H9 (cell line): ENCODE measurements at regions not wholly inside any gene's neighbourhood (a gene's known extent, or its start where the extent isn't known, plus 50 kb on each side); places are given as distances from the start of the nearest gene placed in this dataset.

Source experiments
- DNase-seq: peaks from one replicate; pipeline ENCODE4 v3.0.0-alpha.2; 2017
- H2AFZ ChIP-seq: one replicate; pipeline ENCODE4 v1.6.1; 2013; ENCODE audit warnings: mild to moderate bottlenecking, low read length, control low read depth, moderate library complexity
- H2AK5ac ChIP-seq: 2 replicates; pipeline ENCODE4 v1.6.1; 2013; ENCODE audit warnings: low read length, control low read depth, mixed read lengths; ENCODE audit not compliant: insufficient read length
- H2BK120ac ChIP-seq: one replicate; pipeline ENCODE4 v1.6.1; 2013; ENCODE audit warnings: low read depth, mild to moderate bottlenecking, low read length, control low read depth, inconsistent platforms; ENCODE audit not compliant: poor library complexity, severe bottlenecking
- H2BK12ac ChIP-seq: 2 replicates; pipeline ENCODE4 v1.6.1; 2013; ENCODE audit warnings: low read length, control low read depth, mixed read lengths, low read depth; ENCODE audit not compliant: insufficient read length
- H2BK15ac ChIP-seq: 2 replicates; pipeline ENCODE4 v1.6.1; 2013; ENCODE audit warnings: low read depth, low read length, control low read depth
- H2BK20ac ChIP-seq: one replicate; pipeline ENCODE4 v1.6.1; 2013; ENCODE audit warnings: low read depth, mild to moderate bottlenecking, low read length, control low read depth, inconsistent platforms; ENCODE audit not compliant: poor library complexity, severe bottlenecking
- H2BK5ac ChIP-seq: 2 replicates; pipeline ENCODE4 v1.6.1; 2013; ENCODE audit warnings: low read length, control low read depth, mixed read lengths; ENCODE audit not compliant: insufficient read length
- H3K14ac ChIP-seq: 2 replicates; pipeline ENCODE4 v1.6.1; 2013; ENCODE audit warnings: low read length, control low read depth; ENCODE audit not compliant: insufficient read depth
- H3K18ac ChIP-seq: 2 replicates; pipeline ENCODE4 v1.6.1; 2013; ENCODE audit warnings: low read depth, mild to moderate bottlenecking, mixed read lengths, low read length, control low read depth; ENCODE audit not compliant: insufficient read length
- H3K23ac ChIP-seq: 2 replicates; pipeline ENCODE4 v1.6.1; 2013; ENCODE audit warnings: low read length, control low read depth, mixed read lengths, low read depth; ENCODE audit not compliant: insufficient read length
- H3K23me2 ChIP-seq: 2 replicates; pipeline ENCODE4 v1.6.1; 2013; ENCODE audit warnings: low read depth, mild to moderate bottlenecking, mixed read lengths, low read length, control low read depth; ENCODE audit not compliant: insufficient read length, poor library complexity, severe bottlenecking
- H3K27ac ChIP-seq: 2 replicates; pipeline ENCODE4 v1.5.1; 2013; ENCODE audit warnings: low read length, control low read depth, mixed read lengths, low read depth; ENCODE audit not compliant: insufficient read length
- H3K27me3 ChIP-seq: 2 replicates; pipeline ENCODE4 v1.6.1; 2013; ENCODE audit warnings: low read length, control low read depth, inconsistent platforms; ENCODE audit not compliant: insufficient read depth
- H3K4ac ChIP-seq: 2 replicates; pipeline ENCODE4 v1.6.1; 2013; ENCODE audit warnings: low read depth, mild to moderate bottlenecking, control low read depth, inconsistent platforms, low read length, moderate library complexity
- H3K4me1 ChIP-seq: 2 replicates; pipeline ENCODE4 v1.6.1; 2013; ENCODE audit warnings: low read length, control low read depth, inconsistent platforms; ENCODE audit not compliant: insufficient read depth
- H3K4me2 ChIP-seq: 2 replicates; pipeline ENCODE4 v1.6.1; 2013; ENCODE audit warnings: low read length, control low read depth, mixed read lengths; ENCODE audit not compliant: insufficient read length, insufficient read depth
- H3K56ac ChIP-seq: 2 replicates; pipeline ENCODE4 v1.6.1; 2013; ENCODE audit warnings: low read depth, mild to moderate bottlenecking, mixed read lengths, low read length, control low read depth; ENCODE audit not compliant: insufficient read length
- H3K79me1 ChIP-seq: 2 replicates; pipeline ENCODE4 v1.6.1; 2013; ENCODE audit warnings: low read depth, mild to moderate bottlenecking, moderate library complexity, low read length, control low read depth, inconsistent platforms; ENCODE audit not compliant: insufficient read depth, poor library complexity, severe bottlenecking
- H3K79me2 ChIP-seq: 2 replicates; pipeline ENCODE4 v1.6.1; 2013; ENCODE audit warnings: low read length, control low read depth, inconsistent platforms; ENCODE audit not compliant: insufficient read depth
- H3K9ac ChIP-seq: 2 replicates; pipeline ENCODE4 v1.6.1; 2013; ENCODE audit warnings: low read length, control low read depth, mixed read lengths; ENCODE audit not compliant: insufficient read length; ENCODE audit errors: extremely low read depth
- H3K9me3 ChIP-seq: one replicate; pipeline ENCODE4 v1.6.1; 2013; ENCODE audit warnings: low read depth, low read length, inconsistent platforms; ENCODE audit not compliant: control insufficient read depth
- H3T11ph ChIP-seq: one replicate; pipeline ENCODE4 v1.6.1; 2013; ENCODE audit warnings: mild to moderate bottlenecking, low read length, control low read depth, inconsistent platforms
- H4K20me1 ChIP-seq: one replicate; pipeline ENCODE4 v1.6.1; 2013; ENCODE audit not compliant: control insufficient read depth, insufficient read length, insufficient read depth
- H4K5ac ChIP-seq: 2 replicates; pipeline ENCODE4 v1.6.1; 2013; ENCODE audit warnings: low read depth, mild to moderate bottlenecking, mixed read lengths, low read length, control low read depth; ENCODE audit not compliant: insufficient read length
- H4K8ac ChIP-seq: replicated peaks from 2 replicates; pipeline ENCODE4 v1.6.1; 2013; ENCODE audit warnings: low read length, control low read depth, mixed read lengths, low read depth; ENCODE audit not compliant: insufficient read length
- H4K91ac ChIP-seq: 2 replicates; pipeline ENCODE4 v1.6.1; 2013; ENCODE audit warnings: low read depth, mild to moderate bottlenecking, moderate library complexity, mixed read lengths, low read length, control low read depth; ENCODE audit not compliant: insufficient read length
- H3K27ac Mint-ChIP-seq, 3 experiments: 2 replicates in 2 of 3; 3 replicates in 1 of 3; pipeline ENCODE4 v1.8.0; 2020 to 2021; ENCODE audit warnings: mixed read lengths in 3 of 3, mild to moderate bottlenecking in 1 of 3, moderate library complexity in 1 of 3
- H3K27me3 Mint-ChIP-seq: 2 replicates; pipeline ENCODE4 v1.8.0; 2021; ENCODE audit warnings: low read depth, mild to moderate bottlenecking, moderate library complexity, mixed read lengths
- H3K36me3 Mint-ChIP-seq, 3 experiments: 2 replicates in 2 of 3; 3 replicates in 1 of 3; pipeline ENCODE4 v1.8.0; 2020 to 2021; ENCODE audit warnings: low read depth in 3 of 3, mixed read lengths in 3 of 3; ENCODE audit not compliant: insufficient read depth in 1 of 3
- H3K4me1 Mint-ChIP-seq, 2 experiments: 2 replicates each; pipeline ENCODE4 v1.8.0; 2020; ENCODE audit warnings: mixed read lengths in 2 of 2
- H3K4me3 Mint-ChIP-seq, 2 experiments: 2 replicates in 1 of 2; 3 replicates in 1 of 2; pipeline ENCODE4 v1.8.0; 2020 to 2021; ENCODE audit warnings: mild to moderate bottlenecking in 2 of 2, mixed read lengths in 2 of 2, moderate library complexity in 1 of 2
- H3K9me3 Mint-ChIP-seq, 2 experiments: 2 replicates in 1 of 2; 3 replicates in 1 of 2; pipeline ENCODE4 v1.8.0; 2020; ENCODE audit warnings: mild to moderate bottlenecking in 2 of 2, mixed read lengths in 2 of 2, moderate library complexity in 1 of 2
- whole genome bisulfite sequencing: extraction: QIAGEN DNeasy Blood & Tissue Kit; methylation state at CpG from one replicate; pipeline ENCODE4 v1.1.7; 2013; ENCODE audit warnings: missing lambda C conversion rate, low lambda C conversion rate, mixed read lengths; ENCODE audit not compliant: insufficient read length; ENCODE audit errors: extremely low coverage; 5-methylcytosine and 5-hydroxymethylcytosine counted together
- TF ChIP-seq, protein P1 (sequence below): fragments of 200-600 bp; sonication (generic); conservative IDR thresholded peaks from 3 replicates; pipeline ENCODE4 v1.8.0; 2021; ENCODE audit warnings: antibody characterized with exemption, mild to moderate bottlenecking

DNA sequence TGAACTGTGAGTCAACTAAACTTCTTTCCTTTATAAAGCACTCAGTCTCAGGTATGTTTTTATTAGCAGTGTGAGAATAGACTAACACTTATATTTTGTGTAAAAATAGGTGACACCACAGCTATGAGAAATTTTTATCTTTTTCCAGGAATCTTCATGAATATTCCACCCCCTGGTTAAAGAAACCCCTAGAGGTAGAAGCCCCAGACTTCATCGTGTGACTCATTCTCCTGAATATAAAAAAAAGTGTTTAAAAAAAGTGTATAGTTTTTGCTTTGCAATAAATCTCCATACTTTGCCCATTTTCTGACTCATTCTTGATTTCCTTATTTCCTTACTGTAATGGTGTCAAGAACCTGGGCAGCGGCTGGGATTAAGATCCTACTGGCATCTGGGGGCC, 667.6 kb upstream of the CELF2 start:
- no peaks in the 10 kb centered on the region for H3K9me3 ChIP-seq
- TF ChIP-seq, protein P1, sequence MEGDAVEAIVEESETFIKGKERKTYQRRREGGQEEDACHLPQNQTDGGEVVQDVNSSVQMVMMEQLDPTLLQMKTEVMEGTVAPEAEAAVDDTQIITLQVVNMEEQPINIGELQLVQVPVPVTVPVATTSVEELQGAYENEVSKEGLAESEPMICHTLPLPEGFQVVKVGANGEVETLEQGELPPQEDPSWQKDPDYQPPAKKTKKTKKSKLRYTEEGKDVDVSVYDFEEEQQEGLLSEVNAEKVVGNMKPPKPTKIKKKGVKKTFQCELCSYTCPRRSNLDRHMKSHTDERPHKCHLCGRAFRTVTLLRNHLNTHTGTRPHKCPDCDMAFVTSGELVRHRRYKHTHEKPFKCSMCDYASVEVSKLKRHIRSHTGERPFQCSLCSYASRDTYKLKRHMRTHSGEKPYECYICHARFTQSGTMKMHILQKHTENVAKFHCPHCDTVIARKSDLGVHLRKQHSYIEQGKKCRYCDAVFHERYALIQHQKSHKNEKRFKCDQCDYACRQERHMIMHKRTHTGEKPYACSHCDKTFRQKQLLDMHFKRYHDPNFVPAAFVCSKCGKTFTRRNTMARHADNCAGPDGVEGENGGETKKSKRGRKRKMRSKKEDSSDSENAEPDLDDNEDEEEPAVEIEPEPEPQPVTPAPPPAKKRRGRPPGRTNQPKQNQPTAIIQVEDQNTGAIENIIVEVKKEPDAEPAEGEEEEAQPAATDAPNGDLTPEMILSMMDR, result no peak
- no peak overlapping the region for H2BK15ac ChIP-seq
- no peaks in the 10 kb centered on the region for H3K23me2 ChIP-seq
- no peak overlapping the region for H3T11ph ChIP-seq
- H3K27me3 Mint-ChIP-seq, result no peaks in the 10 kb centered on the region; the same call in 1 of the 2 replicates
- no peak overlapping the region for H4K91ac ChIP-seq
- H3K18ac ChIP-seq, result no peak overlapping the region
- no peak overlapping the region for H3K27ac ChIP-seq
- H3K9ac ChIP-seq, result no peak overlapping the region
- H2BK120ac ChIP-seq, result no peak overlapping the region
- no peaks in the 10 kb centered on the region for H3K27me3 ChIP-seq
- no peak overlapping the region for H3K14ac ChIP-seq
- WGBS, result no CpG with 5 or more reads among the region's 2 CpGs
- no peak for DNase-seq
- H3K9me3 Mint-ChIP-seq, result no peaks in the 10 kb centered on the region; a peak in 1 of 5 replicates
- H2BK12ac ChIP-seq, result no peak overlapping the region
- H3K4me1 ChIP-seq, result no peaks in the 10 kb centered on the region
- H3K4me3 Mint-ChIP-seq, result no peak overlapping the region
- H2BK5ac ChIP-seq, result no peak overlapping the region
- H3K4me1 Mint-ChIP-seq, result peaks cover 12 to 13% of the 10 kb centered on the region in 2 experiments
- H4K8ac ChIP-seq, result no peak overlapping the region
- no peak overlapping the region for H2BK20ac ChIP-seq
- H3K23ac ChIP-seq, result no peak overlapping the region
- no peak overlapping the region for H2AK5ac ChIP-seq
- no peak overlapping the region for H3K4ac ChIP-seq
- H3K56ac ChIP-seq, result no peak overlapping the region
- no peak overlapping the region for H3K27ac Mint-ChIP-seq
- no peaks in the 10 kb centered on the region for H3K79me2 ChIP-seq
- peaks cover 0 to 2% (median 0%) of the 10 kb centered on the region in 3 experiments; a peak in 1 of 7 replicates for H3K36me3 Mint-ChIP-seq
- H3K4me2 ChIP-seq, result no peak overlapping the region
- H4K5ac ChIP-seq, result no peak overlapping the region
- no peaks in the 10 kb centered on the region for H4K20me1 ChIP-seq
- H2AFZ ChIP-seq, result no peak overlapping the region
- no peaks in the 10 kb centered on the region for H3K79me1 ChIP-seq
